HCT116 (cell line): ENCODE measurements at regions not wholly inside any gene's neighbourhood (a gene's known extent, or its start where the extent isn't known, plus 50 kb on each side); places are given as distances from the start of the nearest gene placed in this dataset.

Experiments used
- ATAC-seq: fragments of 200-7000 bp; cut with Tn5 transposase; 2 replicates; pipeline ENCODE4 v1.9.1; 2020; ENCODE audit warnings: mild to moderate bottlenecking, moderate library complexity
- BruUV-seq: library from RNA; stranded (reverse); fragments of 400-500 nt; replicated peaks from 2 replicates; lab custom pipeline; 2021; lab: Mats Ljungman, UMichigan
- CTCF ChIA-PET: fragments of 300-600 bp; sonication (Branson Sonifier 250); formaldehyde crosslinking; loops from one replicate; lab custom pipeline; 2021; ENCODE audit warnings: antibody characterized with exemption; lab: Charles Lee
- POLR2A ChIA-PET: fragments of 300-600, 350-600 bp; sonication (Branson Sonifier 250); formaldehyde crosslinking; loops from one replicate; lab custom pipeline; 2021; ENCODE audit warnings: antibody characterized with exemption; lab: Charles Lee
- RAD21 ChIA-PET, 2 experiments: fragments of 300-600 bp; sonication (Branson Sonifier 250); formaldehyde crosslinking; loops; one replicate each; lab custom pipeline; 2023; ENCODE audit warnings: low total read pairs in 2 of 2; ENCODE audit not compliant: uncharacterized antibody in 2 of 2, unreplicated experiment in 2 of 2, low non-redundant PET in 1 of 2; lab: Charles Lee
- DNase-seq: peaks from one replicate; pipeline ENCODE4 v3.0.0-alpha.2; 2010; ENCODE audit warnings: low read depth, low spot score
- H2AFZ ChIP-seq: fragments of 200-600 bp; shearing (Covaris generic), sonication (generic); 2 replicates; pipeline ENCODE4 v1.6.1; 2017; ENCODE audit warnings: low read depth, mixed run types, mixed read lengths, antibody characterized with exemption, low read length; ENCODE audit not compliant: poor library complexity, severe bottlenecking
- H3K27ac ChIP-seq: 2 replicates; pipeline ENCODE4 v1.5.1; 2012; ENCODE audit warnings: low read depth, low read length
- H3K27me3 ChIP-seq: fragments of 200-600 bp; sonication (generic); 2 replicates; pipeline ENCODE4 v1.6.1; 2016; ENCODE audit warnings: mixed run types, low read length, mixed read lengths; ENCODE audit not compliant: insufficient read depth
- H3K36me3 ChIP-seq, 2 experiments: fragments of 200-500 bp in 1 of 2; fragments of 200-600 bp in 1 of 2; sonication (Bioruptor generic) in 1 of 2; sonication (generic) in 1 of 2; 2 replicates each; pipeline versions ENCODE4 v1.5.1 to v1.6.1; 2014 to 2016; ENCODE audit warnings: low read length in 2 of 2, inconsistent platforms in 1 of 2, mixed read lengths in 1 of 2, mixed run types in 1 of 2; ENCODE audit not compliant: insufficient read depth in 2 of 2, control insufficient read depth in 1 of 2
- H3K4me1 ChIP-seq, 2 experiments: fragments of 200-600 bp in 1 of 2; sonication (generic) in 1 of 2; 2 replicates each; pipeline versions ENCODE4 v1.5.1 to v1.6.1; 2012 to 2017; ENCODE audit warnings: low read length in 2 of 2, inconsistent platforms in 1 of 2, mild to moderate bottlenecking in 1 of 2, mixed read lengths in 1 of 2, mixed run types in 1 of 2, moderate library complexity in 1 of 2; ENCODE audit not compliant: insufficient read depth in 2 of 2, control insufficient read depth in 1 of 2
- H3K4me2 ChIP-seq: fragments of 200-600 bp; sonication (generic); 2 replicates; pipeline ENCODE4 v1.6.1; 2017; ENCODE audit warnings: mixed run types, low read length, mixed read lengths
- H3K4me3 ChIP-seq, 2 experiments: fragments of 200-600 bp in 1 of 2; sonication (generic) in 1 of 2; replicated peaks in 1 of 2; 2 replicates each; pipeline ENCODE4 v1.5.1; 2011 to 2016; ENCODE audit warnings: low read length in 2 of 2, control low read depth in 1 of 2, low read depth in 1 of 2, mild to moderate bottlenecking in 1 of 2, mixed read lengths in 1 of 2, mixed run types in 1 of 2
- H3K79me2 ChIP-seq: fragments of 200-600 bp; sonication (generic); 2 replicates; pipeline ENCODE4 v1.6.1; 2017; ENCODE audit warnings: mild to moderate bottlenecking, mixed run types, low read length, moderate library complexity, mixed read lengths; ENCODE audit not compliant: insufficient read depth
- H3K9ac ChIP-seq: fragments of 200-600 bp; sonication (generic); 2 replicates; pipeline ENCODE4 v1.6.1; 2016; ENCODE audit warnings: low read length, mixed read lengths
- H3K9me2 ChIP-seq: fragments of 200-600 bp; sonication (generic), shearing (Covaris generic); 2 replicates; pipeline ENCODE4 v1.6.1; 2017; ENCODE audit warnings: mixed run types, mild to moderate bottlenecking, moderate library complexity; ENCODE audit not compliant: insufficient read depth
- H3K9me3 ChIP-seq, 2 experiments: fragments of 200-500 bp in 1 of 2; fragments of 200-600 bp in 1 of 2; sonication (Bioruptor generic) in 1 of 2; sonication (generic) in 1 of 2; 2 replicates each; pipeline ENCODE4 v1.6.1; 2014 to 2017; ENCODE audit warnings: low read length in 2 of 2, mixed read lengths in 2 of 2, inconsistent platforms in 1 of 2, low read depth in 1 of 2, mild to moderate bottlenecking in 1 of 2, mixed run types in 1 of 2, moderate library complexity in 1 of 2; ENCODE audit not compliant: control insufficient read depth in 1 of 2, insufficient read depth in 1 of 2
- H4K20me1 ChIP-seq: fragments of 200-600 bp; sonication (generic), shearing (Covaris generic); 2 replicates; pipeline ENCODE4 v1.6.1; 2017; ENCODE audit warnings: mixed run types, mild to moderate bottlenecking, moderate library complexity; ENCODE audit not compliant: insufficient read depth
- ATF3 ChIP-seq: IDR thresholded peaks from 2 replicates; pipeline ENCODE4 v1.6.1; 2012
- ELF1 ChIP-seq: IDR thresholded peaks from 2 replicates; pipeline ENCODE4 v1.6.1; 2012; ENCODE audit warnings: low read depth, borderline replicate concordance
- EZH2 ChIP-seq: fragments of 200-600 bp; sonication (generic); IDR thresholded peaks from 2 replicates; pipeline ENCODE4 v1.6.1; 2017; ENCODE audit warnings: antibody characterized with exemption, mixed run types
- JUND ChIP-seq: IDR thresholded peaks from 2 replicates; pipeline ENCODE4 v1.6.1; 2012
- POLR2A ChIP-seq: IDR thresholded peaks from 2 replicates; pipeline ENCODE4 v1.7.0; 2011; ENCODE audit warnings: borderline replicate concordance; ENCODE audit not compliant: insufficient read depth, insufficient read length; ENCODE audit errors: extremely low read depth
- RAD21 ChIP-seq: IDR thresholded peaks from 2 replicates; pipeline ENCODE4 v1.6.1; 2012; ENCODE audit warnings: low read depth, mild to moderate bottlenecking
- SIN3A ChIP-seq: IDR thresholded peaks from 2 replicates; pipeline ENCODE4 v1.6.1; 2012; ENCODE audit warnings: low read depth
- SP1 ChIP-seq: IDR thresholded peaks from 2 replicates; pipeline ENCODE4 v1.6.1; 2012; ENCODE audit warnings: low read depth
- SRF ChIP-seq: IDR thresholded peaks from 2 replicates; pipeline ENCODE4 v1.6.1; 2012; ENCODE audit warnings: low read depth
- TCF7L2 ChIP-seq: IDR thresholded peaks from 2 replicates; pipeline ENCODE4 v1.7.0; 2011; ENCODE audit warnings: borderline replicate concordance, inconsistent platforms; ENCODE audit not compliant: insufficient read depth, insufficient read length; ENCODE audit errors: extremely low read depth
- YY1 ChIP-seq: IDR thresholded peaks from 2 replicates; pipeline ENCODE4 v1.6.1; 2011; ENCODE audit warnings: low read length, low read depth, moderate library complexity, mild to moderate bottlenecking; ENCODE audit not compliant: insufficient replicate concordance; ENCODE audit errors: extremely low read depth
- ZBTB33 ChIP-seq: IDR thresholded peaks from 2 replicates; pipeline ENCODE4 v1.6.1; 2011; ENCODE audit warnings: mild to moderate bottlenecking, low read length, moderate library complexity; ENCODE audit not compliant: insufficient replicate concordance; ENCODE audit errors: extremely low read depth
- ZNF274 ChIP-seq: fragments of 200-500 bp; sonication (Bioruptor generic); IDR thresholded peaks from 2 replicates; pipeline ENCODE4 v1.6.1; 2014; ENCODE audit warnings: mild to moderate bottlenecking, low read depth, low read length, inconsistent platforms
- intact Hi-C: fragments of 100-400 bp; cut with micrococcal nuclease; formaldehyde crosslinking; loops from 2 replicates; pipeline ENCODE4 v1.10.0; 2022

GRCh38 chr4:123976819-123977218 is 580.2 kb downstream of the SPRY1 start:
- no peaks in the 10 kb centered on the region for H3K36me3 ChIP-seq
- intact Hi-C loops: no loop called here
- H3K4me1 ChIP-seq: no peaks in the 10 kb centered on the region
- no peak overlapping the region for H3K27ac ChIP-seq
- no peaks in the 10 kb centered on the region for H3K79me2 ChIP-seq
- H3K9me3 ChIP-seq: peaks cover 0 to 4% of the 10 kb centered on the region in 2 experiments; a peak in 2 of 4 replicates
- H3K9me2 ChIP-seq: no peaks in the 10 kb centered on the region
- no TSS peak for BruUV-seq
- ChIA-PET CTCF (no interaction called here), RAD21 (no interaction called here), POLR2A (no interaction called here)
- H2AFZ ChIP-seq: no peak overlapping the region
- H3K27me3 ChIP-seq: no peaks in the 10 kb centered on the region
- TF ChIP-seq ZBTB33: no peak
- TF ChIP-seq ELF1: no peak
- TF ChIP-seq EZH2: no peak
- TF ChIP-seq SIN3A: no peak
- TF ChIP-seq SP1: no peak
- no peak for TF ChIP-seq TCF7L2
- TF ChIP-seq POLR2A: no peak
- no peak for TF ChIP-seq ATF3
- TF ChIP-seq JUND: no peak
- no peak for TF ChIP-seq RAD21
- no peak for TF ChIP-seq SRF
- TF ChIP-seq YY1: no peak
- TF ChIP-seq ZNF274: no peak
- ATAC-seq (no peak), DNase-seq (no peak)
- H3K4me3 ChIP-seq: no peak overlapping the region
- H4K20me1 ChIP-seq: no peaks in the 10 kb centered on the region
- no peak overlapping the region for H3K4me2 ChIP-seq
- no peak overlapping the region for H3K9ac ChIP-seq
